IMR-90 (cell line): ENCODE measurements at regions not wholly inside any gene's neighbourhood (a gene's known extent, or its start where the extent isn't known, plus 50 kb on each side); places are given as distances from the start of the nearest gene placed in this dataset.

Experiments
- ATAC-seq: fragments of 200-7000 bp; cut with Tn5 transposase; 2 replicates; pipeline ENCODE4 v1.9.1; 2020; ENCODE audit warnings: low read depth, mild to moderate bottlenecking, moderate library complexity
- BruUV-seq: library from RNA; stranded (reverse); fragments of 400-500 nt; replicated peaks from 2 replicates; lab custom pipeline; 2021; lab: Mats Ljungman, UMichigan
- CTCF ChIA-PET: fragments of 300-600 bp; formaldehyde crosslinking; extraction: SDS; loops from one replicate; lab custom pipeline; 2021; ENCODE audit warnings: antibody characterized with exemption; lab: Yijun Ruan, JAX
- POLR2A ChIA-PET: fragments of 300-600 bp; sonication (Branson Sonifier 250); formaldehyde crosslinking; loops from one replicate; lab custom pipeline; 2022; ENCODE audit warnings: antibody characterized with exemption; ENCODE audit not compliant: unreplicated experiment; lab: Charles Lee
- DNase-seq: peaks from one replicate; pipeline ENCODE4 v3.0.0; 2013
- H2AFZ ChIP-seq: replicated peaks from 2 replicates; pipeline ENCODE3; 2013; ENCODE audit warnings: low read length, mild to moderate bottlenecking; ENCODE audit not compliant: poor library complexity
- H2AK5ac ChIP-seq: 2 replicates; pipeline ENCODE4 v1.6.1; 2013; ENCODE audit warnings: low read depth, low read length, inconsistent platforms
- H2AK9ac ChIP-seq: replicated peaks from 2 replicates; pipeline ENCODE3; 2013; ENCODE audit warnings: mild to moderate bottlenecking, low read depth, low read length, moderate library complexity; ENCODE audit not compliant: poor library complexity
- H2BK120ac ChIP-seq: 2 replicates; pipeline ENCODE4 v1.6.1; 2013; ENCODE audit warnings: low read depth, low read length, inconsistent platforms
- H2BK15ac ChIP-seq: 3 replicates; pipeline ENCODE4 v1.6.1; 2013; ENCODE audit warnings: low read depth, low read length, inconsistent platforms
- H2BK20ac ChIP-seq: 2 replicates; pipeline ENCODE4 v1.6.1; 2013; ENCODE audit warnings: low read depth, mild to moderate bottlenecking, inconsistent platforms, low read length, moderate library complexity
- H2BK5ac ChIP-seq: 2 replicates; pipeline ENCODE4 v1.6.1; 2013; ENCODE audit warnings: mild to moderate bottlenecking, low read depth, low read length, inconsistent platforms; ENCODE audit not compliant: poor library complexity, severe bottlenecking
- H3K14ac ChIP-seq: replicated peaks from 2 replicates; pipeline ENCODE4 v1.6.1; 2013; ENCODE audit warnings: low read depth, low read length, inconsistent platforms
- H3K18ac ChIP-seq: 2 replicates; pipeline ENCODE4 v1.6.1; 2013; ENCODE audit warnings: low read depth, low read length, control low read depth
- H3K23ac ChIP-seq: 2 replicates; pipeline ENCODE4 v1.6.1; 2013; ENCODE audit warnings: low read depth, low read length, inconsistent platforms
- H3K27ac ChIP-seq: 2 replicates; pipeline ENCODE4 v1.5.1; 2013; ENCODE audit warnings: mild to moderate bottlenecking, control low read depth, low read length; ENCODE audit not compliant: insufficient read depth
- H3K27me3 ChIP-seq: 2 replicates; pipeline ENCODE4 v1.6.1; 2013; ENCODE audit warnings: low read length; ENCODE audit not compliant: control insufficient read depth, insufficient read depth
- H3K36me3 ChIP-seq: 2 replicates; pipeline ENCODE4 v1.6.1; 2013; ENCODE audit warnings: low read length, mixed read lengths; ENCODE audit not compliant: control insufficient read depth, insufficient read depth
- H3K4ac ChIP-seq: 2 replicates; pipeline ENCODE4 v1.6.1; 2013; ENCODE audit warnings: low read depth, low read length, inconsistent platforms
- H3K4me1 ChIP-seq: 2 replicates; pipeline ENCODE4 v1.6.1; 2013; ENCODE audit warnings: low read length, mixed read lengths; ENCODE audit not compliant: control insufficient read depth, insufficient read depth
- H3K4me2 ChIP-seq: 2 replicates; pipeline ENCODE4 v1.6.1; 2013; ENCODE audit warnings: low read depth, mild to moderate bottlenecking, control low read depth, low read length, moderate library complexity
- H3K4me3 ChIP-seq: 2 replicates; pipeline ENCODE4 v1.5.1; 2013; ENCODE audit warnings: low read depth, mild to moderate bottlenecking, control low read depth, low read length, moderate library complexity; ENCODE audit not compliant: insufficient read depth
- H3K56ac ChIP-seq: 2 replicates; pipeline ENCODE4 v1.6.1; 2013; ENCODE audit warnings: low read length, inconsistent platforms; ENCODE audit not compliant: insufficient read depth; ENCODE audit errors: extremely low read depth
- H3K79me1 ChIP-seq, 2 experiments: 2 replicates each; pipeline ENCODE4 v1.6.1; 2013; ENCODE audit warnings: low read length in 2 of 2, inconsistent platforms in 1 of 2, low read depth in 1 of 2
- H3K9ac ChIP-seq: 2 replicates; pipeline ENCODE4 v1.6.1; 2013; ENCODE audit warnings: low read depth, low read length, control low read depth
- H3K9me1 ChIP-seq: 2 replicates; pipeline ENCODE4 v1.6.1; 2013; ENCODE audit warnings: low read length, inconsistent platforms; ENCODE audit not compliant: insufficient read depth
- H3K9me3 ChIP-seq: 2 replicates; pipeline ENCODE4 v1.6.1; 2013; ENCODE audit warnings: low read length; ENCODE audit not compliant: control insufficient read depth, insufficient read depth
- H4K20me1 ChIP-seq: 2 replicates; pipeline ENCODE4 v1.6.1; 2013; ENCODE audit warnings: low read length, inconsistent platforms; ENCODE audit not compliant: insufficient read depth
- H4K5ac ChIP-seq: 2 replicates; pipeline ENCODE4 v1.6.1; 2013; ENCODE audit warnings: mild to moderate bottlenecking, low read depth, low read length, control low read depth
- H4K8ac ChIP-seq, 2 experiments: 2 replicates each; pipeline ENCODE4 v1.6.1; 2013; ENCODE audit warnings: low read depth in 2 of 2, low read length in 2 of 2, control low read depth in 1 of 2, inconsistent platforms in 1 of 2
- H4K91ac ChIP-seq: 2 replicates; pipeline ENCODE4 v1.6.1; 2013; ENCODE audit warnings: low read depth, low read length, inconsistent platforms; ENCODE audit not compliant: insufficient read depth
- BHLHE40 ChIP-seq: fragments of 150-350 bp; IDR thresholded peaks from 2 replicates; pipeline ENCODE4 v1.6.1; 2016; ENCODE audit warnings: mild to moderate bottlenecking, low read depth, low read length
- CHD1 ChIP-seq: IDR thresholded peaks from 2 replicates; pipeline ENCODE4 v1.6.1; 2012; ENCODE audit warnings: low read depth, low read length, improper control_type of control experiment
- FOS ChIP-seq: fragments of 150-350 bp; IDR thresholded peaks from 2 replicates; pipeline ENCODE4 v1.6.1; 2016; ENCODE audit warnings: low read depth, low read length
- MAFK ChIP-seq: IDR thresholded peaks from 2 replicates; pipeline ENCODE4 v1.6.1; 2012; ENCODE audit warnings: low read depth, low read length, improper control_type of control experiment
- MAZ ChIP-seq: IDR thresholded peaks from 2 replicates; pipeline ENCODE4 v1.6.1; 2012; ENCODE audit warnings: low read depth, mild to moderate bottlenecking, low read length, improper control_type of control experiment, moderate library complexity, borderline replicate concordance
- MXI1 ChIP-seq: IDR thresholded peaks from 2 replicates; pipeline ENCODE4 v1.6.1; 2012; ENCODE audit warnings: low read depth, mild to moderate bottlenecking, low read length, moderate library complexity, borderline replicate concordance
- NFE2L2 ChIP-seq: fragments of 150-350 bp; IDR thresholded peaks from 2 replicates; pipeline ENCODE4 v1.6.1; 2016; ENCODE audit warnings: low read depth, mild to moderate bottlenecking, low read length
- POLR2A ChIP-seq: IDR thresholded peaks from 2 replicates; pipeline ENCODE4 v1.6.1; 2012; ENCODE audit warnings: mild to moderate bottlenecking, low read depth, low read length
- SMC3 ChIP-seq: fragments of 150-350 bp; IDR thresholded peaks from 2 replicates; pipeline ENCODE4 v1.6.1; 2016; ENCODE audit warnings: low read depth, mild to moderate bottlenecking, antibody characterized with exemption, low read length, moderate library complexity
- WGBS, 2 experiments: methylation state at CpG; one replicate each; pipeline versions ENCODE4 v1.1.5 to v1.1.7; 2013; ENCODE audit warnings: missing lambda C conversion rate in 2 of 2; ENCODE audit not compliant: insufficient read length in 1 of 2; ENCODE audit errors: extremely low coverage in 2 of 2; 5-methylcytosine and 5-hydroxymethylcytosine counted together
- dilution Hi-C: fragments of 300-500 bp; cut with HindIII; formaldehyde crosslinking; loops from one replicate; pipeline ENCODE4 v1.14.3; 2018; ENCODE audit warnings: low sequenced_read_pairs; ENCODE audit not compliant: unreplicated experiment
- in situ Hi-C: fragments of 300-500 bp; cut with MboI; formaldehyde crosslinking; loops from 3 replicates; pipeline ENCODE4 v1.14.3; 2019; ENCODE audit warnings: low sequenced_read_pairs, inconsistent platforms, mixed read lengths
- intact Hi-C: fragments of 100-400 bp; cut with micrococcal nuclease; formaldehyde crosslinking; loops from 2 replicates; pipeline ENCODE4 v1.10.0; 2022

GRCh38 chr4:117479673-117480072 is 394.3 kb upstream of the TRAM1L1 start:
- CTCF ChIA-PET, result no interaction called here
- Histone ChIP-seq H2BK120ac (no peak overlapping the region), H4K91ac (no peak overlapping the region), H3K14ac (no peak overlapping the region), H3K36me3 (no peaks in the 10 kb centered on the region), H4K20me1 (no peaks in the 10 kb centered on the region), H3K4me3 (no peak overlapping the region), H2BK5ac (no peak overlapping the region), H3K18ac (no peak overlapping the region), H3K4me1 (no peaks in the 10 kb centered on the region), H2AK9ac (no peak overlapping the region), H3K23ac (no peak overlapping the region), H2BK15ac (no peak overlapping the region), H3K4ac (no peak overlapping the region), H2BK20ac (no peak overlapping the region), H2AK5ac (no peak overlapping the region), H4K5ac (no peak overlapping the region), H4K8ac (no peak overlapping the region), H3K27me3 (no peaks in the 10 kb centered on the region), H3K27ac (no peak overlapping the region), H3K9me3 (no peaks in the 10 kb centered on the region), H3K9ac (no peak overlapping the region), H3K9me1 (peaks cover 5% of the 10 kb centered on the region), H3K4me2 (no peak overlapping the region), H2AFZ (no peak overlapping the region), H3K56ac (no peak overlapping the region), H3K79me1 (no peaks in the 10 kb centered on the region)
- TF ChIP-seq CHD1 (no peak), NFE2L2 (no peak), MAZ (no peak), SMC3 (no peak), MAFK (no peak), FOS (no peak), BHLHE40 (no peak), POLR2A (no peak), MXI1 (no peak)
- ATAC-seq, result no peak
- dilution Hi-C loops (no loop called here), intact Hi-C loops (no loop called here), in situ Hi-C loops (no loop called here)
- POLR2A ChIA-PET, result no interaction called here
- BruUV-seq, result no TSS peak
- peak; percentile 20 for DNase-seq
- WGBS, 2 experiments, result no CpG with 5 or more reads among the region's 6 CpGs
